Suprapubic skin (tissue), 4 donors: ENCODE measurements at regions not wholly inside any gene's neighbourhood (a gene's known extent, or its start where the extent isn't known, plus 50 kb on each side); places are given as distances from the start of the nearest gene placed in this dataset.

Experiments
- DNase-seq, 2 donors: peaks; one replicate each; pipeline ENCODE4 v3.0.0-alpha.2; 2019; ENCODE audit warnings: low spot score in 2 of 2
- H3K27ac ChIP-seq: fragments of 200-600 bp; sonication (generic); one replicate; pipeline ENCODE4 v1.5.1; 2019
- H3K27me3 ChIP-seq: fragments of 200-600 bp; sonication (generic); one replicate; pipeline ENCODE4 v1.5.1; 2019
- H3K36me3 ChIP-seq: fragments of 200-600 bp; sonication (generic); one replicate; pipeline ENCODE4 v1.5.1; 2019
- H3K4me1 ChIP-seq: fragments of 200-600 bp; sonication (generic); one replicate; pipeline ENCODE4 v1.5.1; 2019
- H3K4me3 ChIP-seq: fragments of 200-600 bp; sonication (generic); one replicate; pipeline ENCODE4 v1.5.1; 2019; ENCODE audit warnings: mild to moderate bottlenecking
- H3K9me3 ChIP-seq: fragments of 200-600 bp; sonication (generic); one replicate; pipeline ENCODE4 v1.5.1; 2019
- CTCF ChIP-seq, 2 donors: fragments of 200-600 bp in 1 of 2; fragments of 450-650 bp in 1 of 2; sonication (generic) in 1 of 2; IDR thresholded peaks; one replicate each; pipeline ENCODE4 v1.5.1; 2016 to 2019; ENCODE audit warnings: antibody characterized with exemption in 2 of 2, mild to moderate bottlenecking in 1 of 2, moderate library complexity in 1 of 2
- EP300 ChIP-seq: sonication (generic); formaldehyde crosslinking; IDR thresholded peaks from one replicate; pipeline ENCODE4 v1.6.1; 2017; ENCODE audit warnings: antibody characterized with exemption
- POLR2A ChIP-seq, 2 donors: fragments of 450-650 bp; IDR thresholded peaks; one replicate each; pipeline ENCODE4 v1.6.1; 2017; ENCODE audit warnings: antibody characterized with exemption in 2 of 2, mild to moderate bottlenecking in 2 of 2, moderate library complexity in 2 of 2
- POLR2AphosphoS5 ChIP-seq, 3 donors: sonication (generic); formaldehyde crosslinking; IDR thresholded peaks; one replicate each; pipeline ENCODE4 v1.6.1; 2017; ENCODE audit warnings: antibody characterized with exemption in 3 of 3
- WGBS: methylation state at CpG from one replicate; pipeline ENCODE4 v1.1.5; 2018; 5-methylcytosine and 5-hydroxymethylcytosine counted together

GRCh38 chr3:109897734-109898133 lies 560.4 kb upstream of the DPPA4 start:
- no peak for TF ChIP-seq EP300
- TF ChIP-seq POLR2AphosphoS5 (IDR thresholded peaks at IDR 0.05), result no peak
- TF ChIP-seq POLR2A (IDR thresholded peaks at IDR 0.05), result no peak
- TF ChIP-seq CTCF (IDR thresholded peaks at IDR 0.05), result no peak
- 75% methylated on average over 1 of the region's 1 CpG for WGBS
- DNase-seq, result no peak
- H3K27ac ChIP-seq, result no peak overlapping the region
- no peaks in the 10 kb centered on the region for H3K4me1 ChIP-seq
- H3K9me3 ChIP-seq, result no peaks in the 10 kb centered on the region
- H3K27me3 ChIP-seq, result no peaks in the 10 kb centered on the region
- no peaks in the 10 kb centered on the region for H3K36me3 ChIP-seq
- H3K4me3 ChIP-seq, result no peak overlapping the region

- WGBS, result 51% methylated on average over 2 of the region's 2 CpGs
- Histone ChIP-seq H3K4me3 (no peak overlapping the region), H3K9me3 (no peaks in the 10 kb centered on the region), H3K4me1 (no peaks in the 10 kb centered on the region), H3K27ac (no peak overlapping the region), H3K36me3 (no peaks in the 10 kb centered on the region), H3K27me3 (no peaks in the 10 kb centered on the region)
- no peak for DNase-seq
- TF ChIP-seq POLR2A (IDR thresholded peaks at IDR 0.05), result no peak
- TF ChIP-seq EP300, result no peak
- no peak for TF ChIP-seq CTCF (IDR thresholded peaks at IDR 0.05)
- TF ChIP-seq POLR2AphosphoS5 (IDR thresholded peaks at IDR 0.05), result no peak
Measured at GRCh38 chr3:109899925-109900324, 562.6 kb upstream of the DPPA4 start.

- DNase-seq, result no peak
- Histone ChIP-seq H3K36me3 (no peaks in the 10 kb centered on the region), H3K27ac (no peak overlapping the region), H3K4me3 (no peak overlapping the region), H3K4me1 (no peaks in the 10 kb centered on the region), H3K9me3 (no peaks in the 10 kb centered on the region), H3K27me3 (no peaks in the 10 kb centered on the region)
- TF ChIP-seq POLR2A (IDR thresholded peaks at IDR 0.05), result no peak
- no peak for TF ChIP-seq POLR2AphosphoS5 (IDR thresholded peaks at IDR 0.05)
- no peak for TF ChIP-seq EP300
- TF ChIP-seq CTCF (IDR thresholded peaks at IDR 0.05), result no peak
- WGBS, result 71% methylated on average over 1 of the region's 1 CpG
Measured at GRCh38 chr3:109900783-109901182, 563.4 kb upstream of the DPPA4 start.

GRCh38 chr3:109902549-109902948 lies 565.2 kb upstream of the DPPA4 start:
- DNase-seq, result no peak
- Histone ChIP-seq H3K27ac (no peak overlapping the region), H3K4me3 (no peak overlapping the region), H3K36me3 (no peaks in the 10 kb centered on the region), H3K27me3 (no peaks in the 10 kb centered on the region), H3K9me3 (no peaks in the 10 kb centered on the region), H3K4me1 (no peaks in the 10 kb centered on the region)
- TF ChIP-seq EP300 (no peak), POLR2AphosphoS5 (IDR thresholded peaks at IDR 0.05) (no peak), POLR2A (IDR thresholded peaks at IDR 0.05) (no peak), CTCF (IDR thresholded peaks at IDR 0.05) (no peak)
- 83% methylated on average over 4 of the region's 4 CpGs for WGBS

- Histone ChIP-seq H3K36me3 (no peaks in the 10 kb centered on the region), H3K4me3 (no peak overlapping the region), H3K27me3 (no peaks in the 10 kb centered on the region), H3K9me3 (no peaks in the 10 kb centered on the region), H3K4me1 (no peaks in the 10 kb centered on the region), H3K27ac (no peak overlapping the region)
- TF ChIP-seq CTCF (IDR thresholded peaks at IDR 0.05) (no peak), EP300 (no peak), POLR2AphosphoS5 (IDR thresholded peaks at IDR 0.05) (no peak), POLR2A (IDR thresholded peaks at IDR 0.05) (no peak)
- WGBS, result 46% methylated on average over 2 of the region's 2 CpGs
- no peak for DNase-seq
Measured at GRCh38 chr3:109903100-109903499, 565.8 kb upstream of the DPPA4 start.
